Brain microvascular endothelial cell (primary cell): ENCODE measurements at regions not wholly inside any gene's neighbourhood (a gene's known extent, or its start where the extent isn't known, plus 50 kb on each side); places are given as distances from the start of the nearest gene placed in this dataset.

Experiments
- DNase-seq: peaks from one replicate; pipeline ENCODE4 v3.0.0-alpha.2; 2020
- H3K27ac ChIP-seq: fragments of 250-450 bp; sonication (Bioruptor Pico); 2 replicates; pipeline ENCODE4 v1.5.1; 2020; ENCODE audit warnings: mild to moderate bottlenecking, moderate library complexity
- H3K27me3 ChIP-seq: fragments of 250-450 bp; sonication (Bioruptor Pico); replicated peaks from 2 replicates; pipeline ENCODE4 v1.5.1; 2020; ENCODE audit warnings: mild to moderate bottlenecking
- H3K36me3 ChIP-seq: fragments of 250-450 bp; sonication (Bioruptor Pico); replicated peaks from 2 replicates; pipeline ENCODE4 v1.5.1; 2020; ENCODE audit warnings: mild to moderate bottlenecking
- H3K4me3 ChIP-seq: 2 replicates; pipeline ENCODE4 v1.5.1; 2011; ENCODE audit warnings: low read depth, mild to moderate bottlenecking, control low read depth, low read length, moderate library complexity
- in situ Hi-C: cut with HindIII; loops from 2 replicates; pipeline ENCODE4 v1.10.0; 2017; ENCODE audit warnings: low sequenced_read_pairs, low pct_ligation_motif_present
- TF ChIP-seq, protein P1 (sequence below): IDR thresholded peaks from 2 replicates; pipeline ENCODE4 v1.5.1; 2011; ENCODE audit warnings: low read depth, mild to moderate bottlenecking, moderate library complexity, low read length, control low read depth, inconsistent platforms; ENCODE audit errors: missing control alignments

DNA sequence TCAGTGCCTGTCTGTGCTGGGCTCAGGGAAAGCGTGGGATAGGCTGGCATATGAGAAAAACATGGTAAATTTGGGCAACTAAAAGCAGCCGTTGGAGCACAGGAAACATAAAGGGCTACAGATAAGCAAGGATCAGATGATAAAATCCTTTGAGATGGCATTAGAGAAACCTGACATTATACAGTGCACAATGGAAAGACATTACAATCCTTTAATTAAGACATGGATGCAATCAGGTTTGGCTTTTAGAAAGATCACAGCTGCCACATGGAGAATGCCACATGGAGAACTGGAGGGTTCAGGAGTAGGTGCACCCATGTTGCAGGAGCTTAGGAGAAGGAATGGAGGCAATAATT lies 117.3 kb downstream of the CDC42EP3 start:
- no peak overlapping the region for H3K27ac ChIP-seq
- TF ChIP-seq, protein P1, sequence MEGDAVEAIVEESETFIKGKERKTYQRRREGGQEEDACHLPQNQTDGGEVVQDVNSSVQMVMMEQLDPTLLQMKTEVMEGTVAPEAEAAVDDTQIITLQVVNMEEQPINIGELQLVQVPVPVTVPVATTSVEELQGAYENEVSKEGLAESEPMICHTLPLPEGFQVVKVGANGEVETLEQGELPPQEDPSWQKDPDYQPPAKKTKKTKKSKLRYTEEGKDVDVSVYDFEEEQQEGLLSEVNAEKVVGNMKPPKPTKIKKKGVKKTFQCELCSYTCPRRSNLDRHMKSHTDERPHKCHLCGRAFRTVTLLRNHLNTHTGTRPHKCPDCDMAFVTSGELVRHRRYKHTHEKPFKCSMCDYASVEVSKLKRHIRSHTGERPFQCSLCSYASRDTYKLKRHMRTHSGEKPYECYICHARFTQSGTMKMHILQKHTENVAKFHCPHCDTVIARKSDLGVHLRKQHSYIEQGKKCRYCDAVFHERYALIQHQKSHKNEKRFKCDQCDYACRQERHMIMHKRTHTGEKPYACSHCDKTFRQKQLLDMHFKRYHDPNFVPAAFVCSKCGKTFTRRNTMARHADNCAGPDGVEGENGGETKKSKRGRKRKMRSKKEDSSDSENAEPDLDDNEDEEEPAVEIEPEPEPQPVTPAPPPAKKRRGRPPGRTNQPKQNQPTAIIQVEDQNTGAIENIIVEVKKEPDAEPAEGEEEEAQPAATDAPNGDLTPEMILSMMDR = no peak
- in situ Hi-C loops = no loop called here
- DNase-seq = no peak
- H3K4me3 ChIP-seq = no peak overlapping the region
- H3K27me3 ChIP-seq = no peaks in the 10 kb centered on the region
- no peaks in the 10 kb centered on the region for H3K36me3 ChIP-seq

DNA sequence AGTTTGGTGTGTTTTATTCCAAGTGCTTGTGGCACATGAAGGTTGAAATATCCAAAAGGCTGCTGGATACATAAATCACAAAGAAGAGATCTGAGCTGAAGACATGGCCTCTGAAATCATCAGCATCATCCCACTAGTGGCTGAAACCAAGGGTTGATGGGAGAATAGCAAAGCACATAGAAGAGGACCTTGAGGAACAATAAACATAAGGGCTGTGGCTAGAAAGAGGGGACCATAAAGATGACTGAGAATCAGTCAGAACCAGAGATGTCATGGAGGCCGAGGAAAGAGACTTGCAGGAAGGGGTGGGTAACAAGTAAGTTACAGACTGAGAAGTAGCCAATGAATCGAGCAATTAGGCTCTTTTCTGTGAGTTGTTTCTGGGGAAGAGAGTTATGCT lies 116.8 kb downstream of the CDC42EP3 start:
- in situ Hi-C loops = no loop called here
- Histone ChIP-seq H3K4me3 (no peak overlapping the region), H3K27ac (no peak overlapping the region), H3K36me3 (no peaks in the 10 kb centered on the region), H3K27me3 (no peaks in the 10 kb centered on the region)
- DNase-seq = no peak
- TF ChIP-seq, protein P1 = no peak

DNA sequence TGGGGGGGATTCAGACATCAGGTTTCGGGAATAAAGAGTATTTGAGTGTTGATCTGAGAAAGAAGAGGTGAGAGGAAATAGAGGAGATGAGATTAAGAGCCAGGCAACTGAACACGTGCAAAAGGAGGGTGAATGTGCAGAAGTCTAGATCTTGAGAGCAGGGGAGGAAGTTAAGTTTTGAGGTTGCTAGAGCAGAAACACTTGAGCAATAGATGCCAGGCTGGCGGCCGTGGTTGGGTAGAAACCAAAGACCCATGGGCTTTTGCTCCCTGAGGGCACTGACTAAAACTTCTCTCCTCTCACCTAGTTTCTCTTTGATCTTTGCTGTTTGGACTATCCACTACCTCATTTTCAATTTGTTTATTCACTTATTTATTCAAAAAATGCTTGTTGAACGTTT lies 116.0 kb downstream of the CDC42EP3 start:
- no peak overlapping the region for H3K27ac ChIP-seq
- no peak for DNase-seq
- in situ Hi-C loops = no loop called here

DNA sequence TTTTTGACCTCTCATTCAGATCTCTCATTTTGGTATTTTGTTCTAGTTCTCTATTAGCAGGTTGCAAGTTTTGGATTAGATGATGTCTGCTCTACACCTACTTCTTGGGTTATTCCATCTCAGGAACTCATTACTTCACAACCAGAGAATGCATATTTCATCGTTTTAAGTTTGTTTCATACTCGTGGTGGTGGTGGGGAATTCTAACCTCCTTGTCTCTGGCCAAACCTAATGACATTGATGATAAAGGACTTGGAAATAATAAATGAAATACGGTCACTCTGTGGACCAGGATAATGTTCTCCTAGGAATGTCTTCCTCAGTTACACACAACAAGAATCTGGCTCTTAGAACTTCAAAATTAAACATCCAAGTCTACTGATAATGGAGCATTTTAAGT lies 115.2 kb downstream of the CDC42EP3 start:
- H3K4me3 ChIP-seq = no peak overlapping the region
- no peaks in the 10 kb centered on the region for H3K36me3 ChIP-seq
- in situ Hi-C loops = no loop called here
- H3K27ac ChIP-seq = no peak overlapping the region
- no peaks in the 10 kb centered on the region for H3K27me3 ChIP-seq
- no peak for DNase-seq
- TF ChIP-seq, protein P1 = no peak

More for the DNA sequence above, 116.0 kb downstream of the CDC42EP3 start:
- TF ChIP-seq, protein P1 = no peak
- Histone ChIP-seq H3K27me3 (no peaks in the 10 kb centered on the region), H3K4me3 (no peak overlapping the region), H3K36me3 (no peaks in the 10 kb centered on the region)

DNA sequence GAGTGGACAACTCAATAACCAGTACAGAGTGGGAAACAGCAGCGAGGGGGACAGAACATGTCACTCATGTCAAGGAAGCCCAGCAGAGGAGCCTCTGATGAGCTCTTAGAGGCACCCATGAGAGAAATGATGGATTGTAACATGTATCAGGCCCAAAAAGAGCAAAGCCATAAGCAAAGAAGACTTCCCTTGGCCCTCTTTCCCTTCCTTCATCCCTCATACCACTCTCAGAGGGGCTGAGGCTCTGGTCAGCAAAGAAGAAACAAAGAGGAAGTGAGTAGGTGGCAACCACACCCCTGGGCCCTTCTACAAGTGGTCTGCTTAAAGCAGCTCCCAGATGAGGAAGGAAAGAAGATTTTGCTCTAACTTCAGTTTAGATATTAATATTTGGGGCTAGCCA lies 112.8 kb downstream of the CDC42EP3 start:
- DNase-seq = no peak
- in situ Hi-C loops = no loop called here
- no peak overlapping the region for H3K27ac ChIP-seq
- no peaks in the 10 kb centered on the region for H3K36me3 ChIP-seq
- H3K4me3 ChIP-seq = no peak overlapping the region
- TF ChIP-seq, protein P1 = no peak
- no peaks in the 10 kb centered on the region for H3K27me3 ChIP-seq

DNA sequence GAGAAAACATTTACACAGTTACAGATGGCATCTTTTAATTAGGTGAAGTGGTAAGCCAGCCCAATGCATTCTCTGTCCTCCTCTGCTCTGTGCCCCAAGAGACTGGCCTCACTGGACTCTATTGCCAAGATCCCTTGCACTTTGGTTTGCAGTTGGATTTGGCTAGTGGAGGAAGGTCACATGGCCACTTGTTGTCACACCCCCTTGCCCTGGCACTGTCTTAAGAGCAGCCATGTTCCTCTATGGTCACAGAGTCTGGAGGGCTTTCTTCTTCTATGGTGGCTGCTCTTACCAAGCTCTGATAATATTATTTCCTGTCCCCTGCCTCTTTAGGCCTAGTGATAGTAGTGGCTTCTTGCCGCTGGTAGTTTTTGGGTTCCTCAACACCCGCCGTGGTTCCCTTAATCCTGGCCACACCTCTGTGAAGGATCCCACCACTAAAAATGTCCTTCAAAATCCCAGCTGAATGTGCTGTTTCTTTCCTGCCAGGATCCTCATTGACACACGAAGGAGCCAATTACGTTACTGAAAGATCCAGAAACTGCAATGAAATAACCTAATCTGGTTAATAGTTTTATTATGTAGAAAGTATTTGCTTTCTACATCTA lies 111.1 kb downstream of the CDC42EP3 start:
- DNase-seq = no peak
- in situ Hi-C loops = no loop called here
- Histone ChIP-seq H3K4me3 (no peak overlapping the region), H3K36me3 (no peaks in the 10 kb centered on the region), H3K27ac (peak overlapping the region; percentile 97), H3K27me3 (no peaks in the 10 kb centered on the region)
- TF ChIP-seq, protein P1 = no peak
